ENCODE measurements at regions not wholly inside any gene's neighbourhood (a gene's known extent, or its start where the extent isn't known, plus 50 kb on each side); places are given as distances from the start of the nearest gene placed in this dataset.

DNA sequence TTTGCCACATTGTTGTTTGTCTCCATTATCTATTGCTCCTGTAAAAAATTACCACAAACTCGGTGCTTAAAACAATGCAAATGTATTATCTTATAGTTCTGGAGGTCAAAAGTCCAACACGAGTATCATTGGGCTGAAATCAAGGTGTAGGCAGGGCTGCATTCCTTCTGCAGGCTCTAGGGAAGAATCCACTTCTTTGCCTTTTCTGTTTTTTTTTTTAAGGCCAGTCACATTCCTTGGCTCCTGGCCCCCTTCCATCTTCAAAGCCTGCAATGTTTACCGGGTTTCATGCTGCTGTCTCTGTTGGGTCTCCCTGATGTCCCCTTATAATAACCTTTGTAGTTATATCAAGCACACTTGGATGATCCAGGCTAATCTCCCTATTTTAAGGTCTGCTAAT is 212.7 kb downstream of the PTBP2 start:
- 23 to 40% methylated on average over 3 of the region's 3 CpGs for WGBS, 2 donors
- H3K4me3 ChIP-seq (replicated peaks in 1 of 3): no peak overlapping the region
- no peak overlapping the region for H3K27ac ChIP-seq
- H3K27me3 ChIP-seq: no peaks in the 10 kb centered on the region
- H3K4me1 ChIP-seq: no peaks in the 10 kb centered on the region
- intact Hi-C loops (cut with DNase I): no loop called here
- H3K9me3 ChIP-seq: no peaks in the 10 kb centered on the region
- H3K36me3 ChIP-seq: no peaks in the 10 kb centered on the region
- TF ChIP-seq CTCF (IDR thresholded peaks at IDR 0.05) (no peak), POLR2A (IDR thresholded peaks at IDR 0.05) (no peak)
- no peak for DNase-seq

GRCh38 chr1:96944432-96945092 is 223.0 kb downstream of the PTBP2 start:
- Histone ChIP-seq H3K4me3 (replicated peaks in 1 of 3) (no peak overlapping the region), H3K4me1 (no peaks in the 10 kb centered on the region), H3K27ac (no peak overlapping the region), H3K36me3 (no peaks in the 10 kb centered on the region), H3K27me3 (no peaks in the 10 kb centered on the region), H3K9me3 (no peaks in the 10 kb centered on the region)
- intact Hi-C loops (cut with DNase I): no loop called here
- WGBS, 2 donors: 29% methylated on average over 2 of the region's 2 CpGs
- TF ChIP-seq CTCF (IDR thresholded peaks at IDR 0.05) (no peak), POLR2A (IDR thresholded peaks at IDR 0.05) (no peak)
- DNase-seq: no peak

GRCh38 chr1:96945509-96946084 is 224.0 kb downstream of the PTBP2 start:
- H3K27me3 ChIP-seq: no peaks in the 10 kb centered on the region
- H3K4me1 ChIP-seq: no peaks in the 10 kb centered on the region
- H3K27ac ChIP-seq: no peak overlapping the region
- TF ChIP-seq POLR2A (IDR thresholded peaks at IDR 0.05) (no peak), CTCF (IDR thresholded peaks at IDR 0.05) (no peak)
- H3K36me3 ChIP-seq: no peaks in the 10 kb centered on the region
- DNase-seq: no peak
- H3K4me3 ChIP-seq (replicated peaks in 1 of 3): no peak overlapping the region
- 92 to 94% methylated on average over 6 of the region's 6 CpGs for WGBS, 2 donors
- H3K9me3 ChIP-seq: no peaks in the 10 kb centered on the region
- intact Hi-C loops (cut with DNase I): no loop called here

- Histone ChIP-seq H3K27me3 (no peaks in the 10 kb centered on the region), H3K27ac (no peak overlapping the region), H3K9me3 (no peaks in the 10 kb centered on the region), H3K36me3 (no peaks in the 10 kb centered on the region), H3K4me3 (replicated peaks in 1 of 3) (no peak overlapping the region), H3K4me1 (no peaks in the 10 kb centered on the region)
- intact Hi-C loops (cut with DNase I): no loop called here
- DNase-seq: no peak
- TF ChIP-seq CTCF (IDR thresholded peaks at IDR 0.05): no peak
- WGBS, 2 donors: 81 to 87% methylated on average over 3 of the region's 3 CpGs
Observed at GRCh38 chr1:96955307-96956012, 233.9 kb downstream of the PTBP2 start.

GRCh38 chr1:96962216-96962615 is 240.6 kb downstream of the PTBP2 start:
- Histone ChIP-seq H3K27ac (no peak overlapping the region), H3K4me3 (replicated peaks in 1 of 3) (no peak overlapping the region), H3K27me3 (no peaks in the 10 kb centered on the region), H3K9me3 (no peaks in the 10 kb centered on the region), H3K4me1 (no peaks in the 10 kb centered on the region), H3K36me3 (no peaks in the 10 kb centered on the region)
- TF ChIP-seq CTCF (IDR thresholded peaks at IDR 0.05) (no peak), POLR2A (IDR thresholded peaks at IDR 0.05) (no peak)
- no peak for DNase-seq
- WGBS, 2 donors: 17 to 34% methylated on average over 2 of the region's 2 CpGs
- intact Hi-C loops (cut with DNase I): loop anchor here (10.0 kb wide), 1 partner anchor 1093 kb away; no protein-coding TSS in a partner anchor
